Neural cell (in vitro differentiated cells): ENCODE measurements at regions not wholly inside any gene's neighbourhood (a gene's known extent, or its start where the extent isn't known, plus 50 kb on each side); places are given as distances from the start of the nearest gene placed in this dataset.
"Not testable (repeated sequence)": the region's sequence is repeated elsewhere in the genome, so short reads cannot be mapped to it uniquely, and the experiment has no call there.

Experiments used
- EP300 ChIP-seq: fragments of 450-650 bp; conservative IDR thresholded peaks from 2 replicates; pipeline ENCODE4 v1.6.1; 2014; ENCODE audit warnings: antibody characterized with exemption, mild to moderate bottlenecking, moderate library complexity; ENCODE audit not compliant: poor library complexity, severe bottlenecking
- EZH2 ChIP-seq: fragments of 200-600, 300-800 bp; shearing (Covaris generic), sonication (generic); IDR thresholded peaks from 2 replicates; pipeline ENCODE4 v1.6.1; 2014; ENCODE audit warnings: antibody characterized with exemption, low read length, borderline replicate concordance, mild to moderate bottlenecking; ENCODE audit not compliant: insufficient read depth, poor library complexity, severe bottlenecking
- MXI1 ChIP-seq: fragments of 450-650 bp; conservative IDR thresholded peaks from 2 replicates; pipeline ENCODE4 v1.6.1; 2014; ENCODE audit warnings: antibody characterized with exemption, mild to moderate bottlenecking; ENCODE audit not compliant: poor library complexity, severe bottlenecking
- POLR2AphosphoS5 ChIP-seq: IDR thresholded peaks from 2 replicates; pipeline ENCODE4 v1.6.1; 2012
- RAD21 ChIP-seq: fragments of 450-650 bp; conservative IDR thresholded peaks from 2 replicates; pipeline ENCODE4 v1.6.1; 2014; ENCODE audit warnings: antibody characterized with exemption, mild to moderate bottlenecking, moderate library complexity
- REST ChIP-seq: IDR thresholded peaks from 2 replicates; pipeline ENCODE4 v1.6.1; 2012; ENCODE audit warnings: borderline replicate concordance
- SMC3 ChIP-seq: fragments of 450-650 bp; conservative IDR thresholded peaks from 2 replicates; pipeline ENCODE4 v1.6.1; 2014; ENCODE audit warnings: antibody characterized with exemption, mild to moderate bottlenecking, moderate library complexity; ENCODE audit not compliant: poor library complexity
- TAF1 ChIP-seq: IDR thresholded peaks from 2 replicates; pipeline ENCODE4 v1.6.1; 2012; ENCODE audit warnings: low read depth
- TF ChIP-seq, protein P1 (sequence below): fragments of 450-650 bp; IDR thresholded peaks from 2 replicates; pipeline ENCODE4 v1.5.1; 2014; ENCODE audit warnings: antibody characterized with exemption, mild to moderate bottlenecking, moderate library complexity; ENCODE audit not compliant: poor library complexity, severe bottlenecking

- TF ChIP-seq, protein P1, sequence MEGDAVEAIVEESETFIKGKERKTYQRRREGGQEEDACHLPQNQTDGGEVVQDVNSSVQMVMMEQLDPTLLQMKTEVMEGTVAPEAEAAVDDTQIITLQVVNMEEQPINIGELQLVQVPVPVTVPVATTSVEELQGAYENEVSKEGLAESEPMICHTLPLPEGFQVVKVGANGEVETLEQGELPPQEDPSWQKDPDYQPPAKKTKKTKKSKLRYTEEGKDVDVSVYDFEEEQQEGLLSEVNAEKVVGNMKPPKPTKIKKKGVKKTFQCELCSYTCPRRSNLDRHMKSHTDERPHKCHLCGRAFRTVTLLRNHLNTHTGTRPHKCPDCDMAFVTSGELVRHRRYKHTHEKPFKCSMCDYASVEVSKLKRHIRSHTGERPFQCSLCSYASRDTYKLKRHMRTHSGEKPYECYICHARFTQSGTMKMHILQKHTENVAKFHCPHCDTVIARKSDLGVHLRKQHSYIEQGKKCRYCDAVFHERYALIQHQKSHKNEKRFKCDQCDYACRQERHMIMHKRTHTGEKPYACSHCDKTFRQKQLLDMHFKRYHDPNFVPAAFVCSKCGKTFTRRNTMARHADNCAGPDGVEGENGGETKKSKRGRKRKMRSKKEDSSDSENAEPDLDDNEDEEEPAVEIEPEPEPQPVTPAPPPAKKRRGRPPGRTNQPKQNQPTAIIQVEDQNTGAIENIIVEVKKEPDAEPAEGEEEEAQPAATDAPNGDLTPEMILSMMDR: not testable (repeated sequence)
- not testable (repeated sequence) for TF ChIP-seq EP300, MXI1, RAD21, POLR2AphosphoS5, EZH2, REST, TAF1, SMC3
Measured at GRCh38 chr17:30682280-30682679, 142.2 kb downstream of the CRLF3 start.
